HEK293T (cell line): ENCODE measurements at regions not wholly inside any gene's neighbourhood (a gene's known extent, or its start where the extent isn't known, plus 50 kb on each side); places are given as distances from the start of the nearest gene placed in this dataset.

ENCODE experiments used
- CTCF ChIA-PET: fragments of 350-600 bp; formaldehyde crosslinking; extraction: SDS; loops from one replicate; lab custom pipeline; 2021; ENCODE audit warnings: antibody characterized with exemption, inconsistent platforms; lab: Yijun Ruan, JAX
- POLR2A ChIA-PET: fragments of 350-600 bp; formaldehyde crosslinking; extraction: SDS; loops from one replicate; lab custom pipeline; 2020; ENCODE audit warnings: antibody characterized with exemption, inconsistent platforms; lab: Yijun Ruan, JAX
- DNase-seq: peaks from one replicate; pipeline ENCODE4 v3.0.0; 2012; ENCODE audit warnings: mixed read lengths; ENCODE audit errors: extremely low spot score
- ARNT ChIP-seq: fragments of 450-650 bp; IDR thresholded peaks from 2 replicates; pipeline ENCODE4 v1.6.1; 2017; ENCODE audit warnings: mild to moderate bottlenecking
- BHLHE40 ChIP-seq: fragments of 450-650 bp; IDR thresholded peaks from 2 replicates; pipeline ENCODE4 v1.6.1; 2016; ENCODE audit warnings: mild to moderate bottlenecking, moderate library complexity, borderline replicate concordance
- CTBP1 ChIP-seq: fragments of 450-650 bp; IDR thresholded peaks from 2 replicates; pipeline ENCODE4 v1.6.1; 2016; ENCODE audit warnings: borderline replicate concordance
- ELF4 ChIP-seq: fragments of 450-650 bp; IDR thresholded peaks from 2 replicates; pipeline ENCODE4 v1.6.1; 2017; ENCODE audit warnings: antibody characterized with exemption
- FOXA1 ChIP-seq: fragments of 450-650 bp; IDR thresholded peaks from 2 replicates; pipeline ENCODE4 v1.6.1; 2016; ENCODE audit warnings: mild to moderate bottlenecking
- FOXK2 ChIP-seq: fragments of 450-650 bp; IDR thresholded peaks from 2 replicates; pipeline ENCODE4 v1.6.1; 2016; ENCODE audit warnings: mild to moderate bottlenecking
- FOXM1 ChIP-seq: fragments of 450-650 bp; IDR thresholded peaks from 2 replicates; pipeline ENCODE4 v1.6.1; 2017; ENCODE audit warnings: mild to moderate bottlenecking, borderline replicate concordance
- HDGF ChIP-seq: fragments of 450-650 bp; IDR thresholded peaks from 2 replicates; pipeline ENCODE4 v1.6.1; 2017; ENCODE audit warnings: antibody characterized with exemption, borderline replicate concordance
- L3MBTL2 ChIP-seq: fragments of 450-650 bp; conservative IDR thresholded peaks from 2 replicates; pipeline ENCODE4 v1.6.1; 2016; ENCODE audit warnings: mild to moderate bottlenecking
- LEF1 ChIP-seq: fragments of 450-650 bp; IDR thresholded peaks from 2 replicates; pipeline ENCODE4 v1.6.1; 2017; ENCODE audit warnings: mild to moderate bottlenecking, borderline replicate concordance
- NFRKB ChIP-seq: fragments of 450-650 bp; IDR thresholded peaks from 2 replicates; pipeline ENCODE4 v1.6.1; 2016; ENCODE audit warnings: mild to moderate bottlenecking, moderate library complexity
- PKNOX1 ChIP-seq: fragments of 450-650 bp; IDR thresholded peaks from 2 replicates; pipeline ENCODE4 v1.6.1; 2016
- SP1 ChIP-seq: fragments of 450-650 bp; IDR thresholded peaks from 2 replicates; pipeline ENCODE4 v1.6.1; 2017
- SUZ12 ChIP-seq: fragments of 450-650 bp; IDR thresholded peaks from 2 replicates; pipeline ENCODE4 v1.6.1; 2016; ENCODE audit warnings: mild to moderate bottlenecking
- TARDBP ChIP-seq: fragments of 450-650 bp; IDR thresholded peaks from 2 replicates; pipeline ENCODE4 v1.6.1; 2016
- ZNF384 ChIP-seq: fragments of 450-650 bp; IDR thresholded peaks from 2 replicates; pipeline ENCODE4 v1.6.1; 2016

GRCh38 chr7:130906575-130906974, 172.6 kb upstream of the KLF14 start:
- ChIA-PET CTCF (interaction anchor here (0.6 to 0.7 kb wide), 2 partner anchors 8 to 20 kb away, joined by 3 read pairs; no protein-coding TSS in a partner anchor), POLR2A (no interaction called here)
- no peak for TF ChIP-seq ZNF384
- no peak for TF ChIP-seq TARDBP
- TF ChIP-seq BHLHE40: no peak
- DNase-seq: no peak

- TF ChIP-seq ARNT: no peak
- TF ChIP-seq PKNOX1: no peak
- TF ChIP-seq TARDBP: no peak
- no peak for TF ChIP-seq SP1
- TF ChIP-seq LEF1: no peak
- no peak for TF ChIP-seq FOXA1
- TF ChIP-seq FOXM1: no peak
- ChIA-PET POLR2A (no interaction called here), CTCF (no interaction called here)
Observed at GRCh38 chr7:130907439-130907838, 173.4 kb upstream of the KLF14 start.

GRCh38 chr7:130908345-130909160, 174.5 kb upstream of the KLF14 start:
- no peak for DNase-seq
- ChIA-PET CTCF (no interaction called here), POLR2A (no interaction called here)
- TF ChIP-seq SUZ12 (no peak), HDGF (no peak), CTBP1 (no peak), TARDBP (no peak), ARNT (no peak), L3MBTL2 (no peak), FOXK2 (no peak), FOXA1 (no peak), ELF4 (no peak), NFRKB (no peak), LEF1 (no peak), ZNF384 (no peak), FOXM1 (no peak), SP1 (no peak), PKNOX1 (no peak), BHLHE40 (no peak)

More at GRCh38 chr7:130907439-130907838, 173.4 kb upstream of the KLF14 start:
- no peak for DNase-seq

GRCh38 chr7:130909161-130909836, 175.3 kb upstream of the KLF14 start:
- POLR2A ChIA-PET: no interaction called here
- CTCF ChIA-PET: no interaction called here
- TF ChIP-seq NFRKB (no peak), ARNT (no peak), FOXA1 (no peak)
- DNase-seq: no peak

- no peak for TF ChIP-seq SP1
- TF ChIP-seq PKNOX1: no peak
- ChIA-PET POLR2A (no interaction called here), CTCF (no interaction called here)
- no peak for DNase-seq
Observed at GRCh38 chr7:130909881-130910672, 176.1 kb upstream of the KLF14 start.

GRCh38 chr7:130910949-130911944, 177.2 kb upstream of the KLF14 start:
- CTCF ChIA-PET: interaction anchor here (0.6 to 2.0 kb wide), 2 partner anchors 14 to 585 kb away, joined by 3 to 9 read pairs; no protein-coding TSS in a partner anchor

More at GRCh38 chr7:130910949-130911944, 177.2 kb upstream of the KLF14 start:
- no peak for TF ChIP-seq FOXA1
- POLR2A ChIA-PET: interaction anchor here (2.7 kb wide), 1 partner anchor 30 kb away, joined by 11 read pairs; no protein-coding TSS in a partner anchor
- no peak for DNase-seq
